Ramos (cell line): ENCODE measurements at regions not wholly inside any gene's neighbourhood (a gene's known extent, or its start where the extent isn't known, plus 50 kb on each side); places are given as distances from the start of the nearest gene placed in this dataset.
"Not testable (repeated sequence)": the region's sequence is repeated elsewhere in the genome, so short reads cannot be mapped to it uniquely, and the experiment has no call there.

Source experiments
- in situ Hi-C: fragments of 300-500 bp; cut with MboI; formaldehyde crosslinking; loops from one replicate; pipeline ENCODE4 v1.14.3; 2022; ENCODE audit warnings: low sequenced_read_pairs; ENCODE audit not compliant: unreplicated experiment

- in situ Hi-C loops = no loop called here
Measured at GRCh38 chr4:126180642-126181041, 865.9 kb downstream of the FAT4 start.

- in situ Hi-C loops = no loop called here
Measured at GRCh38 chr4:126182336-126182735, 867.6 kb downstream of the FAT4 start.

GRCh38 chr4:126182786-126183185 lies 868.0 kb downstream of the FAT4 start:
- in situ Hi-C loops = no loop called here

GRCh38 chr4:126183206-126183605 lies 868.5 kb downstream of the FAT4 start:
- in situ Hi-C loops = no loop called here

- in situ Hi-C loops = no loop called here
Measured at GRCh38 chr4:126191536-126191935, 876.8 kb downstream of the FAT4 start.

- in situ Hi-C loops = no loop called here
Measured at GRCh38 chr4:126192506-126192905, 877.8 kb downstream of the FAT4 start.

- in situ Hi-C loops = not testable (repeated sequence)
Measured at GRCh38 chr4:126201251-126202138, 886.7 kb downstream of the FAT4 start.

- in situ Hi-C loops = no loop called here
Measured at GRCh38 chr4:126202226-126202625, 887.5 kb downstream of the FAT4 start.

GRCh38 chr4:126207910-126208309 lies 893.2 kb downstream of the FAT4 start:
- in situ Hi-C loops = no loop called here

- in situ Hi-C loops = no loop called here
Measured at GRCh38 chr4:126209147-126209546, 894.4 kb downstream of the FAT4 start.

GRCh38 chr4:126213996-126214395 lies 899.2 kb downstream of the FAT4 start:
- in situ Hi-C loops = no loop called here

GRCh38 chr4:126215759-126216158 lies 901.0 kb downstream of the FAT4 start:
- in situ Hi-C loops = no loop called here

- in situ Hi-C loops = no loop called here
Measured at GRCh38 chr4:126216611-126217010, 901.9 kb downstream of the FAT4 start.

- in situ Hi-C loops = no loop called here
Measured at GRCh38 chr4:126221282-126221681, 906.5 kb downstream of the FAT4 start.

GRCh38 chr4:126221717-126222340 lies 907.1 kb downstream of the FAT4 start:
- in situ Hi-C loops = no loop called here

- in situ Hi-C loops = no loop called here
Measured at GRCh38 chr4:126223784-126224407, 909.1 kb downstream of the FAT4 start.

GRCh38 chr4:126227428-126227827 lies 912.7 kb downstream of the FAT4 start:
- in situ Hi-C loops = no loop called here

- in situ Hi-C loops = no loop called here
Measured at GRCh38 chr4:126230269-126230668, 915.5 kb downstream of the FAT4 start.

- in situ Hi-C loops = no loop called here
Measured at GRCh38 chr4:126233483-126233882, 918.7 kb downstream of the FAT4 start.

- in situ Hi-C loops = no loop called here
Measured at GRCh38 chr4:126238013-126238412, 923.3 kb downstream of the FAT4 start.

- in situ Hi-C loops = no loop called here
Measured at GRCh38 chr4:126241634-126242033, 926.9 kb downstream of the FAT4 start.
